Epithelial cell of esophagus (primary cell): ENCODE measurements at regions not wholly inside any gene's neighbourhood (a gene's known extent, or its start where the extent isn't known, plus 50 kb on each side); places are given as distances from the start of the nearest gene placed in this dataset.

Experiments used
- DNase-seq: peaks from one replicate; pipeline ENCODE4 v3.0.0; 2010; ENCODE audit warnings: low read depth
- H3K4me3 ChIP-seq: 2 replicates; pipeline ENCODE4 v1.5.1; 2011; ENCODE audit warnings: mild to moderate bottlenecking, low read length, control low read depth
- TF ChIP-seq, protein P1 (sequence below): IDR thresholded peaks from 2 replicates; pipeline ENCODE4 v1.5.1; 2011; ENCODE audit warnings: low read depth, mild to moderate bottlenecking, low read length, control low read depth, inconsistent platforms; ENCODE audit not compliant: insufficient read depth; ENCODE audit errors: missing control alignments

DNA sequence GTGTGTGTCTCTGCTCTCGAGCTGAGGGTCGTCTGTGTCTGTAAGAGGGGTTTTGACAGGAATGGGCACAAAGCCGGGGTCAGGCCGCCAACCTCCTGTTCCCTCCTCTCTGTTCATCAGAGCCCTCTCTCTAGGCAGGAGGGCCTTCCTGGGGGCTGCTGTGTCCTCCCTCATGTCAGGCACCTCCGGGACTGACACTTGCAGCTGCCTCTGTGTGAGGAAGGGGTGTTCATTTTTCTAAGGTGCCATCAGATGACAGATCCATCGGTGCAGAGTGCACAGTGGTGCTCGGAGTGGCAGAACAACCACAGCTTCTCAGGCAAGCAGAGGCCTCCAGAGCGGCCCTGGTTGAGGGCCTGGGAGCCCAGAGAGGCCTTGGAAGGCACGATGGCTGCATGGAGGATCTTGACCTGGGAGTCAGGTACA is 265.4 kb upstream of the B3GAT1 start:
- TF ChIP-seq, protein P1, sequence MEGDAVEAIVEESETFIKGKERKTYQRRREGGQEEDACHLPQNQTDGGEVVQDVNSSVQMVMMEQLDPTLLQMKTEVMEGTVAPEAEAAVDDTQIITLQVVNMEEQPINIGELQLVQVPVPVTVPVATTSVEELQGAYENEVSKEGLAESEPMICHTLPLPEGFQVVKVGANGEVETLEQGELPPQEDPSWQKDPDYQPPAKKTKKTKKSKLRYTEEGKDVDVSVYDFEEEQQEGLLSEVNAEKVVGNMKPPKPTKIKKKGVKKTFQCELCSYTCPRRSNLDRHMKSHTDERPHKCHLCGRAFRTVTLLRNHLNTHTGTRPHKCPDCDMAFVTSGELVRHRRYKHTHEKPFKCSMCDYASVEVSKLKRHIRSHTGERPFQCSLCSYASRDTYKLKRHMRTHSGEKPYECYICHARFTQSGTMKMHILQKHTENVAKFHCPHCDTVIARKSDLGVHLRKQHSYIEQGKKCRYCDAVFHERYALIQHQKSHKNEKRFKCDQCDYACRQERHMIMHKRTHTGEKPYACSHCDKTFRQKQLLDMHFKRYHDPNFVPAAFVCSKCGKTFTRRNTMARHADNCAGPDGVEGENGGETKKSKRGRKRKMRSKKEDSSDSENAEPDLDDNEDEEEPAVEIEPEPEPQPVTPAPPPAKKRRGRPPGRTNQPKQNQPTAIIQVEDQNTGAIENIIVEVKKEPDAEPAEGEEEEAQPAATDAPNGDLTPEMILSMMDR: no peak
- H3K4me3 ChIP-seq: no peak overlapping the region
- DNase-seq: no peak

DNA sequence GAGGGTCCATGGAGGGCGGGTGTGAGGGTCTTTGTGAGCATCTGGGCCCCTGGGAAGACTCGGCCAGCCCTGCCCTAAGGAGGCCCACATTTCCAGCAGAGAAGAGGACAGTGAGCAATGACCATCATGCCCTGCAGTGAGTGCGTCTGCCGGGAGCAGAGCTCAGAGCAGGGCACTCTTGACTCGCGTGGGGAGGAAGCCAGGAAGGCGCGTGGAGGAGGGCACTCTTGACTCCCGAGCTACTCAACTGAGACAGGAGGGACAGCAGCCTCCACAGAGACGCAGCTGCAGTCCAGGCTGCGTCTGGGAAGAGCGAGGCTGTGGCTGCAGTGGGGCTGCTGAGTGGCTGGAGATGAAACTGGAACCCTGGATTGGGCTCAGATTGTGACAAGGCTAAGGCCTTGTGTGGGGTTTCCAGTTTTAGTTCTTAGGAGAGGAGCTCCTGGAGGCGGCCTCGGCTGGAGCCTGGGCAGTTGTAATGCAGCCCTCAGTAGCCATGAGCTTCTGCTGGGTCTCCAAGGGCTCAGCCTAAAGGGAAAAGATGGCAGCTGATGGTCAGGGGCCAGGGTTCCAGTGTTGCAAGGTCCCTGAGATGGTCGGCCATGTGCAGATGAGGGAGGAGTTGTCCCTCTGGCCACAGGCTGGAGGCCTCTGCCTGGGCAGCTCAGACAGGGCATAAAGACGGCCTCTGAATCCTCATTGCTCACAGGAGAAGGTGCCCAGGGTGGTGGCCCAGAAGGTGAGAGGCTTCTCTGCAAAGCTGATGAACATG is 264.7 kb upstream of the B3GAT1 start:
- TF ChIP-seq, protein P1: no peak
- no peak overlapping the region for H3K4me3 ChIP-seq
- DNase-seq: no peak

DNA sequence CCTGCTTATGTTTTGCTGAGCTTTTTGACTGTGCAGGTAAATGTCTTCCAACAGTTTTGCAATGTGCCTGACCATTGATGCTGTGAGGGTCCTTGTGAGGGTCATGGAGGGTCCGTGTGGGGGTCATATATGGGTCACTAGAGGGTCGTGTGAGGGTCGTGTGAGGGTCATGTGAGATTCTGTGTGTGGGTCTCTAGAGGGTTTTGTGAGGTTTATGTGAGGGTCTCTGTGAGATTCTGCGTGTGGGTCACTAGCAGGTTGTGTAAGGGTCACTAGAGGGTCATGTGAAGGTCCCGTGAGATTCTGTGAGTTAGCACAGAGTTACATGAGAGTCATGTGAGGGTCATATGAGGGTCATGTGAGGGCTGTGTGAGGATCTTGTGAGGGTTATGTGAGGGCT is 263.9 kb upstream of the B3GAT1 start:
- TF ChIP-seq, protein P1: no peak
- H3K4me3 ChIP-seq: no peak overlapping the region
- DNase-seq: no peak

DNA sequence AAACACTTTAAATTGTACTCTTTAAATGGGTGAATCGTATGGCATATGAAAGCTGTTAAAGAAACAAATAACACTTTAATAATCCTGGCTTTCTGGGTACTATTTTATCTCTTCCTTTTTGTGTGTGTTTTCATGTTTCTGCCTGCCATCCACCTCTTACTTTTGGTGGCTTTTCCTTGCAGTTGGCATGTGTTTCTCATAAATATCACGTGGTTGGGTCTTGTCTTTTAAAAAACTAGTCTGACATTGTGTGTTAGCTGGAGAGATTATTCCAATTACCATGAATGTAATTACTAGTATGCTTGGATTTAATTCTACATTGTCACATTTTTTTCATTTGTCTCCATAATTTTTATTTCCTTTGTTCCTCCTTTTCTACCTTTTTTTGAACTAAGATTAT is 262.9 kb upstream of the B3GAT1 start:
- H3K4me3 ChIP-seq: no peak overlapping the region
- DNase-seq: no peak
- TF ChIP-seq, protein P1: no peak

DNA sequence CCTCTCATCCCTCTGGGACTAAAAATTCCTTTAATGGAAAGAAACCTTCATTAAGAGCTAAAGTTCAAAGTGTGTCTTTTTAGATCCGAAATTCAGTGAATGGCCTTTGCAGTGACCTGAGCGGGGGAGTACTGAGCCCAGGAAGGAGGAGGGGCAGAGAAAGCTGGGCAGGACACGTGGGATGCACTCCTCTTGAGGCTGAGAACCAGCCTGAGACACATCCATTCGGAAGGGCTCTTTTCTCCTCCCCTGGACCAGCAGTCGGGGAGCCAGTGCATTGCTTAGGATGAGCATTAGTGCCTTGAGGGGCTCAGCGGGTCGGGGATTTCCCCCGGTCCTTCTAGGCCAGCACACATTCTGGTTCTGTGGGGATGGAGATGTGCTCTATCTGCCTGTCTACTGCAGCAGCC is 258.9 kb upstream of the B3GAT1 start:
- TF ChIP-seq, protein P1: no peak
- DNase-seq: no peak

DNA sequence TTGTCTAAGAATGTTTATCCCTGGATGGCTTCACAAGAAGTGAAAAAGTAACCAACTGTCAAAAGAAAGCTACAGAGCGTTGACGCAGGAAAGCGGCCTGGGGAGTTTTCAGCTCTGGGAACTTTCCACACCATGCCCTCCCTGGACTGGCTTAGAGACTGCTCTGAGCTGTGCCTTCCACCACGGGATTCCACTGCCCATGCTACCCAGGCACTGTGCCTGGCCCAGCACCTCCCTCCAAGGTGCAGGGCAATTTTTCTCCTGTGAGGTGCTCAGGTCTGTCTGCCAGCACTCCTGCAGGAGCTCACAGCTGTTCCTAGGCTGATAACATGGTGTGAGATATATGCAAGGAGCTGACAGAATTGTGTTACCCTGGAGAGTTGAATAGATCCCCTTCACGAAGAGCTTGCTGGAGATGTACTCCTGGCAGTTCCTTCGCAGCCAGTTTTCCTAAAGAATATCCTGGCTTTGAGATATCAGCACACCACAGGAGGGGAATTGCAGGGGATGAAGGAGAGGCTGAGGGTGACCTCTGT is 258.3 kb upstream of the B3GAT1 start:
- TF ChIP-seq, protein P1: no peak
- no peak overlapping the region for H3K4me3 ChIP-seq
- no peak for DNase-seq

More for the DNA sequence above, 258.9 kb upstream of the B3GAT1 start:
- H3K4me3 ChIP-seq: no peak overlapping the region

DNA sequence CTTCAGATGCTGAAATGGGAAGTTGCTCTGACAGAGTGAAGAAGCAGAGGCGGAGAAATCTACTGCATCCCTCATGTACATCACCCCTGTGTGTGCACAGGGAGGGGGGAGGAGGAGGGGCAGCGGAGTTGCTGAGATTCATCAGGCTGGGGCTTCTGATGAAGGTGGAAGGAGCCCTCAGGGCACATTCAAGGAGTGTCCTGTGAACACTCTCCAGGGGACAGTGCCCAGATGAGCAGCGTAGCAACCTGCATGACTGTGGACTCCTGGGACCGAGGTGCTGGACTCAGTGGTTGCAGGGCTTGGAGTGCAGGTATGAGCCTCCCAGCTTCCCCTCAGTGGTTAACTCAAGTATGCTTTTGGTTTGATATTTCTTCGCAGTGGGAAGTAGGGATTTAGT is 257.8 kb upstream of the B3GAT1 start:
- no peak overlapping the region for H3K4me3 ChIP-seq
- no peak for DNase-seq
- TF ChIP-seq, protein P1: no peak
